SK-N-SH (cell line): ENCODE measurements at regions not wholly inside any gene's neighbourhood (a gene's known extent, or its start where the extent isn't known, plus 50 kb on each side); places are given as distances from the start of the nearest gene placed in this dataset.

Source experiments
- CTCF ChIA-PET: fragments of 300-600, 350-600 bp; formaldehyde crosslinking; extraction: SDS; loops from one replicate; lab custom pipeline; 2021; lab: Yijun Ruan, JAX
- POLR2A ChIA-PET: fragments of 350-600 bp; sonication (Branson Sonifier 250); formaldehyde crosslinking; extraction: SDS; loops from one replicate; lab custom pipeline; 2020; ENCODE audit warnings: antibody characterized with exemption, inconsistent platforms; lab: Yijun Ruan, JAX
- DNase-seq: peaks from one replicate; pipeline ENCODE4 v3.0.0; 2012
- H2AFZ ChIP-seq: fragments of 200-600 bp; sonication (generic); 2 replicates; pipeline ENCODE4 v1.8.1; 2016; ENCODE audit warnings: antibody characterized with exemption, mild to moderate bottlenecking, low read depth
- H3F3A ChIP-seq: fragments of 200-600 bp; sonication (generic); replicated peaks from 2 replicates; pipeline ENCODE3; 2016; ENCODE audit warnings: antibody characterized with exemption, mild to moderate bottlenecking; ENCODE audit not compliant: insufficient read depth
- H3K27ac ChIP-seq, 2 experiments: fragments of 200-500 bp in 1 of 2; fragments of 200-600 bp in 1 of 2; sonication (Bioruptor generic) in 1 of 2; sonication (generic), shearing (Covaris generic) in 1 of 2; 2 replicates each; pipeline versions ENCODE4 v1.5.1 to v1.6.1; 2014 to 2016; ENCODE audit warnings: low read depth in 2 of 2, inconsistent platforms in 1 of 2, low read length in 1 of 2, mild to moderate bottlenecking in 1 of 2, mixed read lengths in 1 of 2
- H3K27me3 ChIP-seq: fragments of 200-600 bp; sonication (generic), shearing (Covaris generic); 2 replicates; pipeline ENCODE4 v1.6.1; 2016; ENCODE audit warnings: mixed run types; ENCODE audit not compliant: insufficient read depth
- H3K36me3 ChIP-seq, 2 experiments: fragments of 200-500 bp in 1 of 2; fragments of 200-600 bp in 1 of 2; sonication (Bioruptor generic) in 1 of 2; sonication (generic) in 1 of 2; replicated peaks in 1 of 2; 2 replicates each; pipeline versions ENCODE3 to v1.5.1; 2014 to 2016; ENCODE audit warnings: low read length in 1 of 2, mild to moderate bottlenecking in 1 of 2; ENCODE audit not compliant: insufficient read depth in 2 of 2, control insufficient read depth in 1 of 2
- H3K4me1 ChIP-seq, 2 experiments: fragments of 200-500 bp in 1 of 2; fragments of 200-600 bp in 1 of 2; sonication (Bioruptor generic) in 1 of 2; sonication (generic), shearing (Covaris generic) in 1 of 2; 2 replicates each; pipeline versions ENCODE4 v1.5.1 to v1.6.1; 2014 to 2016; ENCODE audit warnings: low read depth in 1 of 2, low read length in 1 of 2, mixed run types in 1 of 2; ENCODE audit not compliant: insufficient read depth in 2 of 2, control insufficient read depth in 1 of 2
- H3K4me2 ChIP-seq: fragments of 200-600 bp; sonication (generic), shearing (Covaris generic); 2 replicates; pipeline ENCODE4 v1.6.1; 2017; ENCODE audit warnings: mixed run types
- H3K4me3 ChIP-seq, 2 experiments: fragments of 200-500 bp in 1 of 2; fragments of 200-600 bp in 1 of 2; sonication (Bioruptor generic) in 1 of 2; sonication (generic), shearing (Covaris generic) in 1 of 2; 2 replicates each; pipeline versions ENCODE4 v1.5.1 to v1.8.1; 2014 to 2016; ENCODE audit warnings: low read depth in 2 of 2, inconsistent platforms in 1 of 2, low read length in 1 of 2, mild to moderate bottlenecking in 1 of 2, mixed read lengths in 1 of 2, moderate library complexity in 1 of 2
- H3K79me2 ChIP-seq: fragments of 200-600 bp; sonication (generic); 2 replicates; pipeline ENCODE4 v1.8.1; 2017; ENCODE audit warnings: mild to moderate bottlenecking; ENCODE audit not compliant: insufficient read depth
- H3K9ac ChIP-seq: fragments of 200-600 bp; sonication (generic); 2 replicates; pipeline ENCODE4 v1.6.1; 2017; ENCODE audit warnings: mixed run types
- H3K9me2 ChIP-seq: fragments of 200-600 bp; sonication (generic); 2 replicates; pipeline ENCODE4 v1.6.1; 2017; ENCODE audit warnings: mixed run types
- H3K9me3 ChIP-seq: fragments of 200-600 bp; sonication (generic); 2 replicates; pipeline ENCODE4 v1.6.1; 2017; ENCODE audit warnings: mixed run types, mild to moderate bottlenecking, moderate library complexity
- H4K20me1 ChIP-seq: fragments of 200-600 bp; sonication (generic); 2 replicates; pipeline ENCODE4 v1.6.1; 2017; ENCODE audit warnings: mild to moderate bottlenecking, mixed run types; ENCODE audit not compliant: insufficient read depth
- CHD2 ChIP-seq: fragments of 150-350 bp; IDR thresholded peaks from 2 replicates; pipeline ENCODE4 v1.6.1; 2018; ENCODE audit warnings: low read length; ENCODE audit not compliant: partially characterized antibody
- CTCF ChIP-seq: fragments of 200-600 bp; sonication (generic); IDR thresholded peaks from 2 replicates; pipeline ENCODE4 v1.6.1; 2017; ENCODE audit warnings: antibody characterized with exemption, mild to moderate bottlenecking, moderate library complexity
- ELF1 ChIP-seq: IDR thresholded peaks from 2 replicates; pipeline ENCODE4 v1.4.0; 2012
- EZH2phosphoT487 ChIP-seq: fragments of 200-600 bp; sonication (generic); IDR thresholded peaks from 2 replicates; pipeline ENCODE4 v1.6.1; 2017; ENCODE audit warnings: low read depth, mixed run types, mild to moderate bottlenecking, antibody characterized with exemption, moderate library complexity, borderline replicate concordance
- FOSL2 ChIP-seq: IDR thresholded peaks from 2 replicates; pipeline ENCODE4 v1.4.0; 2012; ENCODE audit warnings: low read depth, mild to moderate bottlenecking, moderate library complexity, borderline replicate concordance
- GABPA ChIP-seq: IDR thresholded peaks from 2 replicates; pipeline ENCODE4 v1.4.0; 2012; ENCODE audit warnings: low read depth, mild to moderate bottlenecking
- GATA2 ChIP-seq: sonication (generic); formaldehyde crosslinking; IDR thresholded peaks from 2 replicates; pipeline ENCODE4 v1.5.0; 2020; ENCODE audit warnings: mild to moderate bottlenecking, missing genetic modification reagents
- POLR2AphosphoS5 ChIP-seq: IDR thresholded peaks from 2 replicates; pipeline ENCODE4 v1.6.1; 2012; ENCODE audit warnings: low read depth, low read length
- RCOR1 ChIP-seq: fragments of 150-350 bp; IDR thresholded peaks from 2 replicates; pipeline ENCODE4 v1.6.1; 2017; ENCODE audit warnings: antibody characterized with exemption, low read length
- REST ChIP-seq: IDR thresholded peaks from 2 replicates; pipeline ENCODE4 v1.6.1; 2012; ENCODE audit warnings: mild to moderate bottlenecking, low read depth, low read length, moderate library complexity
- RXRA ChIP-seq: IDR thresholded peaks from 2 replicates; pipeline ENCODE4 v1.4.0; 2012; ENCODE audit warnings: low read depth, mild to moderate bottlenecking, borderline replicate concordance
- SIN3A ChIP-seq: IDR thresholded peaks from 2 replicates; pipeline ENCODE4 v1.6.1; 2012; ENCODE audit warnings: low read depth, mild to moderate bottlenecking, low read length, moderate library complexity, borderline replicate concordance
- SMC3 ChIP-seq: IDR thresholded peaks from 2 replicates; pipeline ENCODE4 v1.6.1; 2012; ENCODE audit warnings: low read depth, low read length, improper control_type of control experiment
- TAF1 ChIP-seq: IDR thresholded peaks from 2 replicates; pipeline ENCODE4 v1.6.1; 2012; ENCODE audit warnings: low read depth, mild to moderate bottlenecking, low read length, moderate library complexity, borderline replicate concordance
- TCF12 ChIP-seq: IDR thresholded peaks from 2 replicates; pipeline ENCODE4 v1.4.0; 2012
- YY1 ChIP-seq: IDR thresholded peaks from 2 replicates; pipeline ENCODE4 v1.4.0; 2012; ENCODE audit warnings: low read depth, mild to moderate bottlenecking
- WGBS: methylation state at CpG from one replicate; pipeline ENCODE4 v1.1.6; 2017; ENCODE audit warnings: low lambda C conversion rate; 5-methylcytosine and 5-hydroxymethylcytosine counted together
- TF ChIP-seq, protein P1 (sequence below): IDR thresholded peaks from 2 replicates; pipeline ENCODE4 v1.4.0; 2012; ENCODE audit warnings: low read depth, borderline replicate concordance
- TF ChIP-seq, protein P2 (sequence below): fragments of 150-350 bp; IDR thresholded peaks from 2 replicates; pipeline ENCODE4 v1.6.1; 2017; ENCODE audit warnings: antibody characterized with exemption, low read length, low read depth, borderline replicate concordance

- no peaks in the 10 kb centered on the region for H3K79me2 ChIP-seq
- H3K4me1 ChIP-seq, result no peaks in the 10 kb centered on the region
- H3K9ac ChIP-seq, result no peak overlapping the region
- WGBS, result 26% methylated on average over 4 of the region's 4 CpGs
- H3K36me3 ChIP-seq, result no peaks in the 10 kb centered on the region
- H3K4me3 ChIP-seq, result no peak overlapping the region
- no peaks in the 10 kb centered on the region for H3F3A ChIP-seq
- H4K20me1 ChIP-seq, result no peaks in the 10 kb centered on the region
- TF ChIP-seq FOSL2 (no peak), ELF1 (no peak), CTCF (no peak), RCOR1 (no peak), GATA2 (CRISPR knock-in tag) (no peak), CHD2 (no peak), POLR2AphosphoS5 (no peak)
- TF ChIP-seq, protein P1, sequence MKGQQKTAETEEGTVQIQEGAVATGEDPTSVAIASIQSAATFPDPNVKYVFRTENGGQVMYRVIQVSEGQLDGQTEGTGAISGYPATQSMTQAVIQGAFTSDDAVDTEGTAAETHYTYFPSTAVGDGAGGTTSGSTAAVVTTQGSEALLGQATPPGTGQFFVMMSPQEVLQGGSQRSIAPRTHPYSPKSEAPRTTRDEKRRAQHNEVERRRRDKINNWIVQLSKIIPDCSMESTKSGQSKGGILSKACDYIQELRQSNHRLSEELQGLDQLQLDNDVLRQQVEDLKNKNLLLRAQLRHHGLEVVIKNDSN, result no peak
- H3K4me2 ChIP-seq, result no peak overlapping the region
- no peaks in the 10 kb centered on the region for H3K9me2 ChIP-seq
- no peaks in the 10 kb centered on the region for H3K27me3 ChIP-seq
- no peak for DNase-seq
- CTCF ChIA-PET, result interaction anchor here (1.0 kb wide), 1 partner anchor 25 kb away, joined by 3 read pairs; no protein-coding TSS in a partner anchor
- no peaks in the 10 kb centered on the region for H3K9me3 ChIP-seq
- POLR2A ChIA-PET, result no interaction called here
- no peak overlapping the region for H3K27ac ChIP-seq
- no peak overlapping the region for H2AFZ ChIP-seq
Measured at GRCh38 chr12:66733839-66734238, 55.0 kb upstream of the GRIP1 start.

GRCh38 chr12:66735275-66735674 lies 56.4 kb upstream of the GRIP1 start:
- no peaks in the 10 kb centered on the region for H3K36me3 ChIP-seq
- TF ChIP-seq POLR2AphosphoS5, result no peak
- TF ChIP-seq CTCF, result no peak
- TF ChIP-seq SMC3, result no peak
- TF ChIP-seq TAF1, result no peak
- TF ChIP-seq, protein P2, sequence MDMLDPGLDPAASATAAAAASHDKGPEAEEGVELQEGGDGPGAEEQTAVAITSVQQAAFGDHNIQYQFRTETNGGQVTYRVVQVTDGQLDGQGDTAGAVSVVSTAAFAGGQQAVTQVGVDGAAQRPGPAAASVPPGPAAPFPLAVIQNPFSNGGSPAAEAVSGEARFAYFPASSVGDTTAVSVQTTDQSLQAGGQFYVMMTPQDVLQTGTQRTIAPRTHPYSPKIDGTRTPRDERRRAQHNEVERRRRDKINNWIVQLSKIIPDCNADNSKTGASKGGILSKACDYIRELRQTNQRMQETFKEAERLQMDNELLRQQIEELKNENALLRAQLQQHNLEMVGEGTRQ, result no peak
- no peak for TF ChIP-seq CHD2
- no peak for TF ChIP-seq SIN3A
- TF ChIP-seq EZH2phosphoT487, result no peak
- TF ChIP-seq GABPA, result no peak
- no peak for TF ChIP-seq RCOR1
- TF ChIP-seq TCF12, result no peak
- TF ChIP-seq RXRA, result no peak
- TF ChIP-seq FOSL2, result no peak
- no peak for TF ChIP-seq REST
- no peak for TF ChIP-seq YY1
- TF ChIP-seq, all 33 proteins: peak for 0
- no peak for DNase-seq
- no peaks in the 10 kb centered on the region for H3K79me2 ChIP-seq
- 31% methylated on average over 4 of the region's 4 CpGs for WGBS
- no peak overlapping the region for H3K27ac ChIP-seq
- no peak overlapping the region for H3K9ac ChIP-seq
- no peaks in the 10 kb centered on the region for H3K9me2 ChIP-seq
- H3F3A ChIP-seq, result no peaks in the 10 kb centered on the region
- no peaks in the 10 kb centered on the region for H3K27me3 ChIP-seq
- POLR2A ChIA-PET, result no interaction called here
- no peaks in the 10 kb centered on the region for H4K20me1 ChIP-seq
- CTCF ChIA-PET, result no interaction called here
- H3K4me1 ChIP-seq, result no peaks in the 10 kb centered on the region
- no peak overlapping the region for H3K4me2 ChIP-seq
- H3K9me3 ChIP-seq, result no peaks in the 10 kb centered on the region
- no peak overlapping the region for H2AFZ ChIP-seq
- no peak overlapping the region for H3K4me3 ChIP-seq
